ENCODE measurements at regions not wholly inside any gene's neighbourhood (a gene's known extent, or its start where the extent isn't known, plus 50 kb on each side); places are given as distances from the start of the nearest gene placed in this dataset.

GRCh38 chr10:4332764-4333458, 493.1 kb upstream of the AKR1E2 start:
- ChIA-PET POLR2A (no interaction called here), CTCF (no interaction called here)
- Mint-ChIP-seq H3K27me3 (ENCODE audit: insufficient read depth, unreplicated experiment) (peaks cover 4% of the 10 kb centered on the region), H3K4me1 (ENCODE audit: low read depth, unreplicated experiment) (no peaks in the 10 kb centered on the region), H3K4me3 (ENCODE audit: unreplicated experiment) (no peak overlapping the region), H3K9me3 (ENCODE audit: unreplicated experiment) (no peaks in the 10 kb centered on the region), H3K27ac (ENCODE audit: unreplicated experiment) (no peak overlapping the region), H3K36me3 (ENCODE audit: insufficient read depth, unreplicated experiment) (no peaks in the 10 kb centered on the region)
- TF ChIP-seq, protein P1, sequence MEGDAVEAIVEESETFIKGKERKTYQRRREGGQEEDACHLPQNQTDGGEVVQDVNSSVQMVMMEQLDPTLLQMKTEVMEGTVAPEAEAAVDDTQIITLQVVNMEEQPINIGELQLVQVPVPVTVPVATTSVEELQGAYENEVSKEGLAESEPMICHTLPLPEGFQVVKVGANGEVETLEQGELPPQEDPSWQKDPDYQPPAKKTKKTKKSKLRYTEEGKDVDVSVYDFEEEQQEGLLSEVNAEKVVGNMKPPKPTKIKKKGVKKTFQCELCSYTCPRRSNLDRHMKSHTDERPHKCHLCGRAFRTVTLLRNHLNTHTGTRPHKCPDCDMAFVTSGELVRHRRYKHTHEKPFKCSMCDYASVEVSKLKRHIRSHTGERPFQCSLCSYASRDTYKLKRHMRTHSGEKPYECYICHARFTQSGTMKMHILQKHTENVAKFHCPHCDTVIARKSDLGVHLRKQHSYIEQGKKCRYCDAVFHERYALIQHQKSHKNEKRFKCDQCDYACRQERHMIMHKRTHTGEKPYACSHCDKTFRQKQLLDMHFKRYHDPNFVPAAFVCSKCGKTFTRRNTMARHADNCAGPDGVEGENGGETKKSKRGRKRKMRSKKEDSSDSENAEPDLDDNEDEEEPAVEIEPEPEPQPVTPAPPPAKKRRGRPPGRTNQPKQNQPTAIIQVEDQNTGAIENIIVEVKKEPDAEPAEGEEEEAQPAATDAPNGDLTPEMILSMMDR (IDR thresholded peaks at IDR 0.05; ENCODE audit: insufficient read depth in 1 of 2, low read depth in 1 of 2, low read length in 1 of 2, severe bottlenecking in 1 of 2, unreplicated experiment in 1 of 2) = no peak
- Histone ChIP-seq H3K27me3 (replicated peaks; ENCODE audit: control insufficient read depth, insufficient read depth, low read length) (no peaks in the 10 kb centered on the region), H3K4me3 (ENCODE audit: low read depth, low read length) (no peak overlapping the region), H3K36me3 (ENCODE audit: control insufficient read depth, insufficient read depth, low read length) (no peaks in the 10 kb centered on the region), H3K9me3 (peaks cover 19% of the 10 kb centered on the region), H3K4me1 (no peaks in the 10 kb centered on the region)
- DNase-seq = no peak
- BruUV-seq (replicated peaks) = no TSS peak
- intact Hi-C loops (cut with micrococcal nuclease; ENCODE audit: unreplicated experiment) = no loop called here

- H3K4me1 Mint-ChIP-seq (ENCODE audit: low read depth, unreplicated experiment) = no peaks in the 10 kb centered on the region
- no TSS peak for BruUV-seq (replicated peaks)
- H3K4me3 Mint-ChIP-seq (ENCODE audit: unreplicated experiment) = no peak overlapping the region
- Histone ChIP-seq H3K36me3 (ENCODE audit: control insufficient read depth, insufficient read depth, low read length) (no peaks in the 10 kb centered on the region), H3K9me3 (peaks cover 19% of the 10 kb centered on the region), H3K4me3 (ENCODE audit: low read depth, low read length) (no peak overlapping the region), H3K27me3 (replicated peaks; ENCODE audit: control insufficient read depth, insufficient read depth, low read length) (no peaks in the 10 kb centered on the region), H3K4me1 (no peaks in the 10 kb centered on the region)
- CTCF ChIA-PET = no interaction called here
- H3K36me3 Mint-ChIP-seq (ENCODE audit: insufficient read depth, unreplicated experiment) = no peaks in the 10 kb centered on the region
- DNase-seq = no peak
- TF ChIP-seq, protein P1 (IDR thresholded peaks at IDR 0.05; ENCODE audit: insufficient read depth in 1 of 2, low read depth in 1 of 2, low read length in 1 of 2, severe bottlenecking in 1 of 2, unreplicated experiment in 1 of 2) = no peak
- intact Hi-C loops (cut with micrococcal nuclease; ENCODE audit: unreplicated experiment) = no loop called here
- POLR2A ChIA-PET = no interaction called here
- H3K9me3 Mint-ChIP-seq (ENCODE audit: unreplicated experiment) = no peaks in the 10 kb centered on the region
- no peak overlapping the region for H3K27ac Mint-ChIP-seq (ENCODE audit: unreplicated experiment)
- peaks cover 5% of the 10 kb centered on the region for H3K27me3 Mint-ChIP-seq (ENCODE audit: insufficient read depth, unreplicated experiment)
These were observed 494.9 kb upstream of the AKR1E2 start for GRCh38 chr10:4331150-4331549.

DNA sequence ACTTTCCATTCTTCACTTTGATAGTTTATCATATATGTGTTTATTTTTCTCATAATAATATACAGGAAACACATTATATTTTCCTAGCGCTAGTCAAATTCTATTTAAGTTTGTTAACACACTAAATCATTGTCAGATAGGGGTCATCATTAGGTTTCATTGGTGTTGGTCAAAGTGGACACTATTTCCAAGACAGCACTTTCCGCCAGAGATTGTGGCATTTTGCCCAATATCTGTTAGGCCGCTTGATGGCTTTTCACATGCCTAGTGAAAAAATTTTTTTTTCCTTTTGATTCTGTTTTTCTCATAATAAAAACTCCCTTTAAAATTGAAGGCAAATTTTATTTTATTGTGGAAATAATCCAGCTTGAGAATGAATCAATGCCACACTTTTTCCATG, 495.4 kb upstream of the AKR1E2 start:
- no peak overlapping the region for H3K27ac Mint-ChIP-seq (ENCODE audit: unreplicated experiment)
- Histone ChIP-seq H3K4me1 (no peaks in the 10 kb centered on the region), H3K9me3 (peaks cover 19% of the 10 kb centered on the region), H3K36me3 (ENCODE audit: control insufficient read depth, insufficient read depth, low read length) (no peaks in the 10 kb centered on the region), H3K27me3 (replicated peaks; ENCODE audit: control insufficient read depth, insufficient read depth, low read length) (no peaks in the 10 kb centered on the region), H3K4me3 (ENCODE audit: low read depth, low read length) (no peak overlapping the region)
- peaks cover 9% of the 10 kb centered on the region for H3K27me3 Mint-ChIP-seq (ENCODE audit: insufficient read depth, unreplicated experiment)
- BruUV-seq (replicated peaks) = no TSS peak
- H3K36me3 Mint-ChIP-seq (ENCODE audit: insufficient read depth, unreplicated experiment) = no peaks in the 10 kb centered on the region
- intact Hi-C loops (cut with micrococcal nuclease; ENCODE audit: unreplicated experiment) = no loop called here
- CTCF ChIA-PET = no interaction called here
- POLR2A ChIA-PET = no interaction called here
- H3K9me3 Mint-ChIP-seq (ENCODE audit: unreplicated experiment) = no peaks in the 10 kb centered on the region
- no peak for DNase-seq
- TF ChIP-seq, protein P1 (IDR thresholded peaks at IDR 0.05; ENCODE audit: insufficient read depth in 1 of 2, low read depth in 1 of 2, low read length in 1 of 2, severe bottlenecking in 1 of 2, unreplicated experiment in 1 of 2) = no peak
- no peak overlapping the region for H3K4me3 Mint-ChIP-seq (ENCODE audit: unreplicated experiment)
- H3K4me1 Mint-ChIP-seq (ENCODE audit: low read depth, unreplicated experiment) = no peaks in the 10 kb centered on the region
